PC-3 (cell line): ENCODE measurements at regions not wholly inside any gene's neighbourhood (a gene's known extent, or its start where the extent isn't known, plus 50 kb on each side); places are given as distances from the start of the nearest gene placed in this dataset.

Source experiments
- ATAC-seq: fragments of 200-7000 bp; cut with Tn5 transposase; 2 replicates; pipeline ENCODE4 v1.9.1; 2020; ENCODE audit warnings: mild to moderate bottlenecking, moderate library complexity
- BruUV-seq: library from RNA; stranded (reverse); fragments of 400-500 nt; replicated peaks from 2 replicates; lab custom pipeline; 2021; lab: Mats Ljungman, UMichigan
- CTCF ChIA-PET: fragments of 300-600 bp; sonication (Branson Sonifier 250); formaldehyde crosslinking; loops from one replicate; lab custom pipeline; 2022; ENCODE audit warnings: antibody characterized with exemption; lab: Charles Lee
- POLR2A ChIA-PET: fragments of 300-600 bp; sonication (Branson Sonifier 250); formaldehyde crosslinking; loops from one replicate; lab custom pipeline; 2022; ENCODE audit warnings: antibody characterized with exemption; ENCODE audit not compliant: unreplicated experiment; lab: Charles Lee
- DNase-seq: peaks from one replicate; pipeline ENCODE4 v3.0.0-alpha.2; 2015
- H2AFZ ChIP-seq: fragments of 300-600 bp; sonication (generic); 2 replicates; pipeline ENCODE4 v1.6.0; 2016; ENCODE audit warnings: antibody characterized with exemption, low read length
- H3F3A ChIP-seq: fragments of 300-600 bp; sonication (generic); one replicate; pipeline ENCODE4 v1.6.0; 2017; ENCODE audit warnings: antibody characterized with exemption, low read length, control low read depth, mild to moderate bottlenecking; ENCODE audit not compliant: unreplicated experiment
- H3K27ac ChIP-seq: fragments of 300-600 bp; sonication (generic); 2 replicates; pipeline ENCODE4 v1.5.1; 2016; ENCODE audit warnings: mild to moderate bottlenecking, low read length
- H3K27me3 ChIP-seq: fragments of 300-600 bp; sonication (generic); 2 replicates; pipeline ENCODE4 v1.6.1; 2016; ENCODE audit warnings: low read length, mixed read lengths
- H3K36me3 ChIP-seq: fragments of 300-600 bp; sonication (generic); 2 replicates; pipeline ENCODE4 v1.6.1; 2016; ENCODE audit warnings: low read depth, mixed run types, low read length, mixed read lengths
- H3K4me1 ChIP-seq: fragments of 300-600 bp; sonication (generic); 2 replicates; pipeline ENCODE4 v1.5.1; 2016; ENCODE audit warnings: low read length; ENCODE audit not compliant: insufficient read depth
- H3K4me2 ChIP-seq: fragments of 300-600 bp; sonication (generic); 2 replicates; pipeline ENCODE4 v1.6.0; 2016; ENCODE audit warnings: low read length
- H3K4me3 ChIP-seq: fragments of 300-600 bp; sonication (generic); 2 replicates; pipeline ENCODE4 v1.5.1; 2016; ENCODE audit warnings: mild to moderate bottlenecking, low read length, mixed read lengths
- H3K79me2 ChIP-seq: fragments of 300-600 bp; sonication (generic); 2 replicates; pipeline ENCODE4 v1.6.1; 2017; ENCODE audit warnings: low read length, mixed read lengths
- H3K9ac ChIP-seq: fragments of 300-600 bp; sonication (generic); 2 replicates; pipeline ENCODE4 v1.6.0; 2016; ENCODE audit warnings: mild to moderate bottlenecking, low read length
- H3K9me2 ChIP-seq: fragments of 300-600 bp; sonication (generic); replicated peaks from 2 replicates; pipeline ENCODE4 v1.6.1; 2016; ENCODE audit warnings: mixed run types, low read length, mixed read lengths
- H3K9me3 ChIP-seq: fragments of 300-600 bp; sonication (generic); 2 replicates; pipeline ENCODE4 v1.6.1; 2016; ENCODE audit warnings: low read length, mixed read lengths
- H4K20me1 ChIP-seq: fragments of 300-600 bp; sonication (generic); 2 replicates; pipeline ENCODE4 v1.6.1; 2016; ENCODE audit warnings: low read length, mixed read lengths
- EZH2 ChIP-seq: fragments of 300-600 bp; sonication (generic); IDR thresholded peaks from one replicate; pipeline ENCODE4 v1.6.1; 2017; ENCODE audit warnings: antibody characterized with exemption, mild to moderate bottlenecking, low read length; ENCODE audit not compliant: unreplicated experiment
- EZH2phosphoT487 ChIP-seq: fragments of 300-600 bp; sonication (generic); IDR thresholded peaks from 2 replicates; pipeline ENCODE4 v1.6.1; 2018; ENCODE audit warnings: mild to moderate bottlenecking, antibody characterized with exemption, low read length, borderline replicate concordance
- intact Hi-C: fragments of 100-400 bp; cut with micrococcal nuclease; formaldehyde crosslinking; loops from 2 replicates; pipeline ENCODE4 v1.9.0; 2023
- TF ChIP-seq, protein P1 (sequence below): fragments of 300-600 bp; sonication (generic); conservative IDR thresholded peaks from 2 replicates; pipeline ENCODE4 v1.5.1; 2017; ENCODE audit warnings: antibody characterized with exemption, low read depth, mild to moderate bottlenecking, low read length

DNA sequence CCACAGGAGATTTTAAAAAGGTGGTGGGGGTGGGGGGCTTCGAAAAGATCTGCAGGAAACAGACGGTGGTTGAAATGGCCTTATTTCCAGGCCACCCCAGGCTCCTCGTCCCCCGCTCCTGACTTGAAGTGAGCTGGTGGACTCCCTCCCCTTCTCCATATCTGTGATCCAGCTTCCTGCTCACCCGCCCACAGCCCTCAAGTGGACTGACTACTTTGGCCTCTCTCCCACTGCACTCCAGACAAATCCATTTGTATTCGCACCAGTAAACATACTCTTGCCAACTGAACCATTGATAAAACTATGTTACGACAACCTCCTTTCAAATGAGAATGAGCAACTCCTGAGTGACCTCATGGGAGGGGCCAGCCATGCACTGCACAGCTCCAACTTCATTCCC, 259.5 kb downstream of the COL4A1 start:
- ATAC-seq (no peak), DNase-seq (peak; percentile 10)
- Histone ChIP-seq H3K9me3 (no peaks in the 10 kb centered on the region), H3K9me2 (no peaks in the 10 kb centered on the region), H3F3A (no peaks in the 10 kb centered on the region), H3K27ac (no peak overlapping the region), H4K20me1 (no peaks in the 10 kb centered on the region), H3K4me1 (no peaks in the 10 kb centered on the region), H3K27me3 (no peaks in the 10 kb centered on the region), H3K79me2 (no peaks in the 10 kb centered on the region), H3K4me2 (no peak overlapping the region), H3K9ac (no peak overlapping the region), H2AFZ (no peak overlapping the region), H3K4me3 (no peak overlapping the region), H3K36me3 (no peaks in the 10 kb centered on the region)
- ChIA-PET POLR2A (no interaction called here), CTCF (no interaction called here)
- TF ChIP-seq, protein P1, sequence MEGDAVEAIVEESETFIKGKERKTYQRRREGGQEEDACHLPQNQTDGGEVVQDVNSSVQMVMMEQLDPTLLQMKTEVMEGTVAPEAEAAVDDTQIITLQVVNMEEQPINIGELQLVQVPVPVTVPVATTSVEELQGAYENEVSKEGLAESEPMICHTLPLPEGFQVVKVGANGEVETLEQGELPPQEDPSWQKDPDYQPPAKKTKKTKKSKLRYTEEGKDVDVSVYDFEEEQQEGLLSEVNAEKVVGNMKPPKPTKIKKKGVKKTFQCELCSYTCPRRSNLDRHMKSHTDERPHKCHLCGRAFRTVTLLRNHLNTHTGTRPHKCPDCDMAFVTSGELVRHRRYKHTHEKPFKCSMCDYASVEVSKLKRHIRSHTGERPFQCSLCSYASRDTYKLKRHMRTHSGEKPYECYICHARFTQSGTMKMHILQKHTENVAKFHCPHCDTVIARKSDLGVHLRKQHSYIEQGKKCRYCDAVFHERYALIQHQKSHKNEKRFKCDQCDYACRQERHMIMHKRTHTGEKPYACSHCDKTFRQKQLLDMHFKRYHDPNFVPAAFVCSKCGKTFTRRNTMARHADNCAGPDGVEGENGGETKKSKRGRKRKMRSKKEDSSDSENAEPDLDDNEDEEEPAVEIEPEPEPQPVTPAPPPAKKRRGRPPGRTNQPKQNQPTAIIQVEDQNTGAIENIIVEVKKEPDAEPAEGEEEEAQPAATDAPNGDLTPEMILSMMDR: no peak
- no peak for TF ChIP-seq EZH2phosphoT487
- no peak for TF ChIP-seq EZH2
- intact Hi-C loops: no loop called here
- no TSS peak for BruUV-seq

DNA sequence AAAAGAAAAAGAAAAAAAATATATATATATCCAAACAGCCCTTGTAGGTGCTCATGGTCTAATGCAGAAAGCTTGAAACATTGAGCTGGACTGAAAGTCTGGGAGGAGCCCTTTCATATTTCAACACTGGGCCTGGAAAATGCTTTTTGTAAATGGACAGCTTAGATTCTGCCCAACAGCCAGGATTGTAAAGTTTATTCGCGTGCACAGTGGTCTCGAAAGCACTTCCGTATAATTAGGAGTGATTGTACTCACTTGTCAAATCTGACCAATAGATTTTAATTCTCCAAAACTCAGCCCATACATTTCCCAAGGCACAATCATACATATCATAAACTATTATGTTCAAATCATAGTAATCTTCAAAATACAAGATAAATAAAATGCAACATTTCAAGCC, 260.1 kb downstream of the COL4A1 start:
- H3K79me2 ChIP-seq: no peaks in the 10 kb centered on the region
- no peaks in the 10 kb centered on the region for H3K9me3 ChIP-seq
- intact Hi-C loops: no loop called here
- H3F3A ChIP-seq: no peaks in the 10 kb centered on the region
- ATAC-seq: no peak
- no TSS peak for BruUV-seq
- H3K27me3 ChIP-seq: no peaks in the 10 kb centered on the region
- no peak overlapping the region for H2AFZ ChIP-seq
- TF ChIP-seq, protein P1: no peak
- TF ChIP-seq EZH2phosphoT487 (no peak), EZH2 (no peak)
- no peaks in the 10 kb centered on the region for H3K4me1 ChIP-seq
- ChIA-PET CTCF (no interaction called here), POLR2A (no interaction called here)
- H4K20me1 ChIP-seq: no peaks in the 10 kb centered on the region
- H3K9ac ChIP-seq: no peak overlapping the region
- H3K4me2 ChIP-seq: no peak overlapping the region
- no peaks in the 10 kb centered on the region for H3K36me3 ChIP-seq
- no peaks in the 10 kb centered on the region for H3K9me2 ChIP-seq
- no peak overlapping the region for H3K27ac ChIP-seq
- DNase-seq: no peak
- no peak overlapping the region for H3K4me3 ChIP-seq

DNA sequence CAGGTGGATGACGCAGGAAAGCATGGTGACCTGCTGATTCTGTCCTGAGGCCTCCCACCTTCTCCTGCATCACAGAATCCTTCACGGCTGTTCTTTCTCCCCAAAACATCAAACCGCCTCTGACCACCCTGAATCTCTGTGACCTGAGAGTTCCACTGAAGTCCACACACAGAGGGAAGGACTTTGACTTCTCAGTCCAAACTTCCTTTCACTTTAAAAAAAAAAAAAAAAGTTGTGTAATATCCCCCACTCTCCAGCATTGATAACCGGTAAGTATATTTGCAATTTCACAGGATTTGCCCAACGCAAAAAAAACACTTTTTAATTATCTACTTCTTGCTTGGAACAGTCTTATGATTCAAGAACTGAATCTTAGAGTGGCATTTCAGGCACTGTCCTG, 259.5 kb upstream of the IRS2 start:
- no peaks in the 10 kb centered on the region for H3K36me3 ChIP-seq
- TF ChIP-seq EZH2 (no peak), EZH2phosphoT487 (no peak)
- TF ChIP-seq, protein P1: no peak
- no peak for DNase-seq
- no peaks in the 10 kb centered on the region for H3K9me2 ChIP-seq
- no peak overlapping the region for H3K9ac ChIP-seq
- H2AFZ ChIP-seq: no peak overlapping the region
- H3K4me3 ChIP-seq: no peak overlapping the region
- no peaks in the 10 kb centered on the region for H3K4me1 ChIP-seq
- no peaks in the 10 kb centered on the region for H3K79me2 ChIP-seq
- no peaks in the 10 kb centered on the region for H3F3A ChIP-seq
- no TSS peak for BruUV-seq
- H3K27ac ChIP-seq: no peak overlapping the region
- intact Hi-C loops: no loop called here
- no peaks in the 10 kb centered on the region for H4K20me1 ChIP-seq
- no peaks in the 10 kb centered on the region for H3K27me3 ChIP-seq
- ChIA-PET POLR2A (no interaction called here), CTCF (no interaction called here)
- H3K4me2 ChIP-seq: no peak overlapping the region
- ATAC-seq: no peak
- no peaks in the 10 kb centered on the region for H3K9me3 ChIP-seq
